NCI-H460 (cell line): ENCODE measurements at regions not wholly inside any gene's neighbourhood (a gene's known extent, or its start where the extent isn't known, plus 50 kb on each side); places are given as distances from the start of the nearest gene placed in this dataset.

ENCODE experiments used
- DNase-seq: peaks from one replicate; pipeline ENCODE4 v3.0.0-alpha.2; 2016; ENCODE audit warnings: low read depth; ENCODE audit errors: extremely low read depth

GRCh38 chr5:41670854-41671479 is 160.6 kb upstream of the PLCXD3 start:
- no peak for DNase-seq

- DNase-seq: no peak
Measured at GRCh38 chr5:41670216-41670615, 159.8 kb upstream of the PLCXD3 start.

- DNase-seq: no peak
Measured at GRCh38 chr5:41661254-41661653, 150.9 kb upstream of the PLCXD3 start.

- DNase-seq: no peak
Measured at GRCh38 chr5:41656597-41656996, 146.2 kb upstream of the PLCXD3 start.

GRCh38 chr5:41650131-41650530 is 139.7 kb upstream of the PLCXD3 start:
- no peak for DNase-seq

GRCh38 chr5:41649659-41650058 is 139.3 kb upstream of the PLCXD3 start:
- DNase-seq: no peak

GRCh38 chr5:41648996-41649395 is 138.6 kb upstream of the PLCXD3 start:
- no peak for DNase-seq

GRCh38 chr5:41641621-41642020 is 131.2 kb upstream of the PLCXD3 start:
- DNase-seq: peak; percentile 9

GRCh38 chr5:41638685-41639084 is 128.3 kb upstream of the PLCXD3 start:
- DNase-seq: no peak

- DNase-seq: peak; percentile 5
Measured at GRCh38 chr5:41637869-41638268, 127.5 kb upstream of the PLCXD3 start.

GRCh38 chr5:41637424-41637823 is 127.0 kb upstream of the PLCXD3 start:
- no peak for DNase-seq

- peak; percentile 6 for DNase-seq
Measured at GRCh38 chr5:41636605-41637004, 126.2 kb upstream of the PLCXD3 start.

- no peak for DNase-seq
Measured at GRCh38 chr5:41629897-41630296, 119.5 kb upstream of the PLCXD3 start.

- DNase-seq: no peak
Measured at GRCh38 chr5:41625571-41625970, 115.2 kb upstream of the PLCXD3 start.

- DNase-seq: no peak
Measured at GRCh38 chr5:41621420-41621819, 111.0 kb upstream of the PLCXD3 start.

GRCh38 chr5:41617843-41618515 is 107.6 kb upstream of the PLCXD3 start:
- no peak for DNase-seq

- no peak for DNase-seq
Measured at GRCh38 chr5:41610386-41610785, 100.0 kb upstream of the PLCXD3 start.

GRCh38 chr5:41600731-41601130 is 90.3 kb upstream of the PLCXD3 start:
- no peak for DNase-seq

- no peak for DNase-seq
Measured at GRCh38 chr5:41598011-41598410, 87.6 kb upstream of the PLCXD3 start.

- DNase-seq: no peak
Measured at GRCh38 chr5:41587668-41588067, 77.3 kb upstream of the PLCXD3 start.

GRCh38 chr5:41575110-41575779 is 64.8 kb upstream of the PLCXD3 start:
- no peak for DNase-seq

- no peak for DNase-seq
Measured at GRCh38 chr5:41574391-41574790, 64.0 kb upstream of the PLCXD3 start.
